ENCODE measurements at regions not wholly inside any gene's neighbourhood (a gene's known extent, or its start where the extent isn't known, plus 50 kb on each side); places are given as distances from the start of the nearest gene placed in this dataset.

- ATAC-seq, result no peak
- DNase-seq, result no peak
- H3K4me3 ChIP-seq (ENCODE audit: low read length), result no peak overlapping the region
- CTCF ChIA-PET, result no interaction called here
- H3K27ac ChIP-seq (ENCODE audit: low read length), result no peak overlapping the region
- no peaks in the 10 kb centered on the region for H3K36me3 ChIP-seq (ENCODE audit: low read depth, low read length)
- POLR2A ChIA-PET (ENCODE audit: unreplicated experiment), result no interaction called here
- H4K20me1 ChIP-seq (ENCODE audit: low read length), result no peaks in the 10 kb centered on the region
- H3K9me2 ChIP-seq (replicated peaks; ENCODE audit: low read length), result no peaks in the 10 kb centered on the region
- no TSS peak for BruUV-seq (replicated peaks)
- no peak overlapping the region for H3K9ac ChIP-seq (ENCODE audit: low read length)
- no peak overlapping the region for H3K4me2 ChIP-seq (ENCODE audit: low read length)
- no peak overlapping the region for H2AFZ ChIP-seq (ENCODE audit: low read length)
- H3K79me2 ChIP-seq (ENCODE audit: low read length), result no peaks in the 10 kb centered on the region
- intact Hi-C loops (cut with micrococcal nuclease), result no loop called here
- H3K9me3 ChIP-seq (ENCODE audit: low read length), result no peaks in the 10 kb centered on the region
- H3K4me1 ChIP-seq (ENCODE audit: insufficient read depth, low read length), result no peaks in the 10 kb centered on the region
- TF ChIP-seq EZH2phosphoT487 (IDR thresholded peaks at IDR 0.05; ENCODE audit: borderline replicate concordance, low read length) (no peak), CTCF (conservative IDR thresholded peaks at IDR 0.05; ENCODE audit: low read depth, low read length) (no peak), EZH2 (IDR thresholded peaks at IDR 0.05; ENCODE audit: low read length, unreplicated experiment) (no peak)
- H3F3A ChIP-seq (ENCODE audit: low read length, unreplicated experiment), result no peaks in the 10 kb centered on the region
- H3K27me3 ChIP-seq (ENCODE audit: low read length), result no peaks in the 10 kb centered on the region
These were observed 1084.9 kb downstream of the RPA4 start for GRCh38 chrX:97968376-97969163.

- H3F3A ChIP-seq (ENCODE audit: low read length, unreplicated experiment), result no peaks in the 10 kb centered on the region
- BruUV-seq (replicated peaks), result no TSS peak
- H3K4me2 ChIP-seq (ENCODE audit: low read length), result 0 out of 2 replicates have a peak overlapping the region, but pooled peaks have one; percentile 18
- TF ChIP-seq EZH2 (IDR thresholded peaks at IDR 0.05; ENCODE audit: low read length, unreplicated experiment) (no peak), CTCF (conservative IDR thresholded peaks at IDR 0.05; ENCODE audit: low read depth, low read length) (no peak), EZH2phosphoT487 (IDR thresholded peaks at IDR 0.05; ENCODE audit: borderline replicate concordance, low read length) (no peak)
- intact Hi-C loops (cut with micrococcal nuclease), result no loop called here
- H3K4me1 ChIP-seq (ENCODE audit: insufficient read depth, low read length), result no peaks in the 10 kb centered on the region
- H3K9me2 ChIP-seq (replicated peaks; ENCODE audit: low read length), result no peaks in the 10 kb centered on the region
- ChIA-PET CTCF (no interaction called here), POLR2A (ENCODE audit: unreplicated experiment) (no interaction called here)
- H3K27me3 ChIP-seq (ENCODE audit: low read length), result no peaks in the 10 kb centered on the region
- H3K9ac ChIP-seq (ENCODE audit: low read length), result no peak overlapping the region
- H2AFZ ChIP-seq (ENCODE audit: low read length), result no peak overlapping the region
- no peak overlapping the region for H3K27ac ChIP-seq (ENCODE audit: low read length)
- H3K9me3 ChIP-seq (ENCODE audit: low read length), result no peaks in the 10 kb centered on the region
- H3K4me3 ChIP-seq (ENCODE audit: low read length), result no peak overlapping the region
- DNase-seq, result peak; percentile 37
- H4K20me1 ChIP-seq (ENCODE audit: low read length), result no peaks in the 10 kb centered on the region
- ATAC-seq, result no peak
- H3K79me2 ChIP-seq (ENCODE audit: low read length), result no peaks in the 10 kb centered on the region
- H3K36me3 ChIP-seq (ENCODE audit: low read depth, low read length), result no peaks in the 10 kb centered on the region
These were observed 1100.9 kb downstream of the RPA4 start for GRCh38 chrX:97984641-97985040.

- Histone ChIP-seq H3K9ac (ENCODE audit: low read length) (no peak overlapping the region), H3K4me2 (ENCODE audit: low read length) (0 out of 2 replicates have a peak overlapping the region, but pooled peaks have one; percentile 18), H3F3A (ENCODE audit: low read length, unreplicated experiment) (no peaks in the 10 kb centered on the region), H3K27ac (ENCODE audit: low read length) (no peak overlapping the region), H3K9me3 (ENCODE audit: low read length) (no peaks in the 10 kb centered on the region), H3K27me3 (ENCODE audit: low read length) (no peaks in the 10 kb centered on the region), H3K36me3 (ENCODE audit: low read depth, low read length) (no peaks in the 10 kb centered on the region), H3K9me2 (replicated peaks; ENCODE audit: low read length) (no peaks in the 10 kb centered on the region), H2AFZ (ENCODE audit: low read length) (no peak overlapping the region), H3K4me3 (ENCODE audit: low read length) (no peak overlapping the region), H3K4me1 (ENCODE audit: insufficient read depth, low read length) (no peaks in the 10 kb centered on the region), H3K79me2 (ENCODE audit: low read length) (no peaks in the 10 kb centered on the region), H4K20me1 (ENCODE audit: low read length) (no peaks in the 10 kb centered on the region)
- ChIA-PET CTCF (no interaction called here), POLR2A (ENCODE audit: unreplicated experiment) (no interaction called here)
- intact Hi-C loops (cut with micrococcal nuclease), result no loop called here
- BruUV-seq (replicated peaks), result no TSS peak
- DNase-seq, result no peak
- no peak for TF ChIP-seq EZH2 (IDR thresholded peaks at IDR 0.05; ENCODE audit: low read length, unreplicated experiment)
- TF ChIP-seq CTCF (conservative IDR thresholded peaks at IDR 0.05; ENCODE audit: low read depth, low read length), result no peak
- no peak for TF ChIP-seq EZH2phosphoT487 (IDR thresholded peaks at IDR 0.05; ENCODE audit: borderline replicate concordance, low read length)
- ATAC-seq, result no peak
These were observed 1101.4 kb downstream of the RPA4 start for GRCh38 chrX:97985096-97985495.
